Mesothelial cell of epicardium (in vitro differentiated cells): ENCODE measurements at regions not wholly inside any gene's neighbourhood (a gene's known extent, or its start where the extent isn't known, plus 50 kb on each side); places are given as distances from the start of the nearest gene placed in this dataset.

ENCODE experiments used
- DNase-seq, 2 experiments: peaks; one replicate each; pipeline ENCODE4 v3.0.0; 2021; ENCODE audit warnings: low spot score in 2 of 2; ENCODE audit not compliant: unreplicated experiment in 2 of 2
- H3K27ac Mint-ChIP-seq: 2 replicates; pipeline ENCODE4 v1.8.0; 2021; ENCODE audit warnings: mixed read lengths
- H3K27me3 Mint-ChIP-seq: 2 replicates; pipeline ENCODE4 v1.8.0; 2021; ENCODE audit warnings: low read depth, mixed read lengths
- H3K36me3 Mint-ChIP-seq: 2 replicates; pipeline ENCODE4 v1.8.0; 2021; ENCODE audit warnings: mixed read lengths
- H3K4me1 Mint-ChIP-seq: 2 replicates; pipeline ENCODE4 v1.8.0; 2021; ENCODE audit warnings: mixed read lengths
- H3K4me3 Mint-ChIP-seq: 2 replicates; pipeline ENCODE4 v1.8.0; 2021; ENCODE audit warnings: mild to moderate bottlenecking, moderate library complexity, mixed read lengths
- H3K9me3 Mint-ChIP-seq: 2 replicates; pipeline ENCODE4 v1.8.0; 2021; ENCODE audit warnings: mixed read lengths
- TF ChIP-seq, protein P1 (sequence below): fragments of 200-600 bp; sonication (generic); IDR thresholded peaks from one replicate; pipeline ENCODE4 v1.5.0; 2021; ENCODE audit warnings: antibody characterized with exemption; ENCODE audit not compliant: unreplicated experiment

DNA sequence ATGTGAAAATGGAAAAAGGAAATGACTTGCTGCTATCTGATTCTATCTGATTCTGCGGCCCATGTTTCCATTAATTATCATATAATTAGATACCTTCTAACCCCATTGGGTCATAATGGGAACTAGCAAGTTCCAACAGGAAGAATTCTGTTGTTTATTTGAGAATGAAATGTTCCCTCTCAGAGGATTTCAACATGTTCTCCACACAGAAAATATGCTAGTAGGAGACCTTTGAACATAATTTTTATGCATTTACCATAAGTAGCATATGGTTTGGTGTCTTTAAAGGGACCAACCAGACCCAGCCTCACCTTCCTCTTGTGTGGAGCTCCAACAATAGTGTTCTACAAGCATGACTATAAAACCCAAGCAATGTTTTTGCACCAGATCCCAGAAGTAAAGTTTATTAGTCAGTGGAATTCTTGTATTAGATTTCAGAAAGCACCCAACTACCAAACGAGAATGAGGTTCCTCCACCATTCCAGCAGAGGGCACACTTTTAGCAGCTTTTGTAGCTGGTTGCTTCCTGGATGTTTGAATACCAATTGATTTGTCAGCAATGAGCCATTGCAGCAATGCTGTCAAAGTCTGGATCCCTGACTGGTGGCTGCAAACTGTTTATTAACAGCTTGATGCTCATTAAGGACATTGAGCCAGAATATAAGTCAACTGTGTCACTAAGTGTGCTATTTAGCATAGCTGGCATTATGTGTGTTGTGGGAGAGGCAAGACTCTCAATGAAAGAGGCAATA, 143.6 kb upstream of the GJE1 start:
- peaks cover 5% of the 10 kb centered on the region for H3K4me1 Mint-ChIP-seq
- no peak overlapping the region for H3K27ac Mint-ChIP-seq
- no peak for DNase-seq

GRCh38 chr6:141988327-141988726, 144.4 kb upstream of the GJE1 start:
- Mint-ChIP-seq H3K36me3 (no peaks in the 10 kb centered on the region), H3K9me3 (peaks cover 4% of the 10 kb centered on the region), H3K27me3 (no peaks in the 10 kb centered on the region), H3K4me1 (peaks cover 5% of the 10 kb centered on the region), H3K27ac (no peak overlapping the region), H3K4me3 (no peak overlapping the region)
- TF ChIP-seq, protein P1, sequence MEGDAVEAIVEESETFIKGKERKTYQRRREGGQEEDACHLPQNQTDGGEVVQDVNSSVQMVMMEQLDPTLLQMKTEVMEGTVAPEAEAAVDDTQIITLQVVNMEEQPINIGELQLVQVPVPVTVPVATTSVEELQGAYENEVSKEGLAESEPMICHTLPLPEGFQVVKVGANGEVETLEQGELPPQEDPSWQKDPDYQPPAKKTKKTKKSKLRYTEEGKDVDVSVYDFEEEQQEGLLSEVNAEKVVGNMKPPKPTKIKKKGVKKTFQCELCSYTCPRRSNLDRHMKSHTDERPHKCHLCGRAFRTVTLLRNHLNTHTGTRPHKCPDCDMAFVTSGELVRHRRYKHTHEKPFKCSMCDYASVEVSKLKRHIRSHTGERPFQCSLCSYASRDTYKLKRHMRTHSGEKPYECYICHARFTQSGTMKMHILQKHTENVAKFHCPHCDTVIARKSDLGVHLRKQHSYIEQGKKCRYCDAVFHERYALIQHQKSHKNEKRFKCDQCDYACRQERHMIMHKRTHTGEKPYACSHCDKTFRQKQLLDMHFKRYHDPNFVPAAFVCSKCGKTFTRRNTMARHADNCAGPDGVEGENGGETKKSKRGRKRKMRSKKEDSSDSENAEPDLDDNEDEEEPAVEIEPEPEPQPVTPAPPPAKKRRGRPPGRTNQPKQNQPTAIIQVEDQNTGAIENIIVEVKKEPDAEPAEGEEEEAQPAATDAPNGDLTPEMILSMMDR, result no peak
- DNase-seq, result no peak

More for the DNA sequence above, 143.6 kb upstream of the GJE1 start:
- Mint-ChIP-seq H3K27me3 (no peaks in the 10 kb centered on the region), H3K36me3 (no peaks in the 10 kb centered on the region), H3K9me3 (peaks cover 12% of the 10 kb centered on the region), H3K4me3 (no peak overlapping the region)
- TF ChIP-seq, protein P1, result peak; percentile 71

GRCh38 chr6:141986457-141986856, 146.3 kb upstream of the GJE1 start:
- Mint-ChIP-seq H3K36me3 (no peaks in the 10 kb centered on the region), H3K27ac (no peak overlapping the region), H3K27me3 (no peaks in the 10 kb centered on the region), H3K4me3 (no peak overlapping the region), H3K4me1 (peaks cover 5% of the 10 kb centered on the region), H3K9me3 (no peaks in the 10 kb centered on the region)
- TF ChIP-seq, protein P1, result no peak
- no peak for DNase-seq

- no peak for DNase-seq
- TF ChIP-seq, protein P1, result no peak
- Mint-ChIP-seq H3K4me3 (no peak overlapping the region), H3K27ac (no peak overlapping the region), H3K36me3 (no peaks in the 10 kb centered on the region), H3K9me3 (no peaks in the 10 kb centered on the region), H3K27me3 (no peaks in the 10 kb centered on the region), H3K4me1 (peaks cover 5% of the 10 kb centered on the region)
Observed at GRCh38 chr6:141981190-141981589, 151.5 kb upstream of the GJE1 start.

DNA sequence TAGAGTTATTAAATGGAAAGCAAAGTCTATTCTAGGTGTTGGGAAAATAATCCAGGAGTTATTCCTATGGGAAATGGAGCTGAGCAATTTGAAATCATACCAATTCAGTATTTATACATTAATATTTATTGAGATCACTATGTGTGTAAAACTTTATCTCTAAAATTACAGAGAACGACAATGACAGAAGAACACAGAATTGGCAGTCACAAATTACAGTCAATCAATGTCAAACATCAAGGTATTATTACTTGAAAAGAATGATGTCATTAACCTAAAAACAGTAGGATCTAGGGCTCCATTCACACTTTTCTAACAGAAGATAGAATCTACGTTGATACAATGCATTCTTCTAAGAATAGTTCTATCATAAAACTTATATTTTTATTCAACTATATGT, 154.9 kb upstream of the GJE1 start:
- Mint-ChIP-seq H3K4me1 (no peaks in the 10 kb centered on the region), H3K36me3 (no peaks in the 10 kb centered on the region), H3K9me3 (no peaks in the 10 kb centered on the region), H3K27me3 (no peaks in the 10 kb centered on the region), H3K4me3 (no peak overlapping the region), H3K27ac (no peak overlapping the region)
- TF ChIP-seq, protein P1, result no peak
- DNase-seq, result no peak
